ENCODE measurements at regions not wholly inside any gene's neighbourhood (a gene's known extent, or its start where the extent isn't known, plus 50 kb on each side); places are given as distances from the start of the nearest gene placed in this dataset.

DNA sequence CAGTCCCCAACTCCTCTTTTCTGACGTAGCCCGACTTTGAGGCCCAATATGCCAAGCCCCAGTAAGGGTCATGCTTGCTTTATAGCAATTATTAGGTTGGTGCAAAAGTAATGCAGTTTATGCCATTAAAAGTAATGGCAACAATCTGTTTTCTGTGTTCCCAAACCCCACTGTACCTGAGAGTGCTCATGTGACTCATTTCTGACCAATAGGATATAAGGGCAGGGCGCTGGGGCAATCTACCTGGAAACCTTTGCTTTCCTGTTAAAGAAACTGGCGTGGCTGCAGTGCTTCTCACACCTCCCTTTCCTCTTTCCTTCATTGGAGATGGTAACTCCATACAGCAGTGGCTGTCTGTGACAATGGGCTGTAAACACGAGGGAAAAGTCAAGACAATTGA lies 78.9 kb upstream of the MPPED2 start:
- TF ChIP-seq, protein P1, sequence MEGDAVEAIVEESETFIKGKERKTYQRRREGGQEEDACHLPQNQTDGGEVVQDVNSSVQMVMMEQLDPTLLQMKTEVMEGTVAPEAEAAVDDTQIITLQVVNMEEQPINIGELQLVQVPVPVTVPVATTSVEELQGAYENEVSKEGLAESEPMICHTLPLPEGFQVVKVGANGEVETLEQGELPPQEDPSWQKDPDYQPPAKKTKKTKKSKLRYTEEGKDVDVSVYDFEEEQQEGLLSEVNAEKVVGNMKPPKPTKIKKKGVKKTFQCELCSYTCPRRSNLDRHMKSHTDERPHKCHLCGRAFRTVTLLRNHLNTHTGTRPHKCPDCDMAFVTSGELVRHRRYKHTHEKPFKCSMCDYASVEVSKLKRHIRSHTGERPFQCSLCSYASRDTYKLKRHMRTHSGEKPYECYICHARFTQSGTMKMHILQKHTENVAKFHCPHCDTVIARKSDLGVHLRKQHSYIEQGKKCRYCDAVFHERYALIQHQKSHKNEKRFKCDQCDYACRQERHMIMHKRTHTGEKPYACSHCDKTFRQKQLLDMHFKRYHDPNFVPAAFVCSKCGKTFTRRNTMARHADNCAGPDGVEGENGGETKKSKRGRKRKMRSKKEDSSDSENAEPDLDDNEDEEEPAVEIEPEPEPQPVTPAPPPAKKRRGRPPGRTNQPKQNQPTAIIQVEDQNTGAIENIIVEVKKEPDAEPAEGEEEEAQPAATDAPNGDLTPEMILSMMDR (IDR thresholded peaks at IDR 0.05) = no peak
- no peak for TF ChIP-seq POLR2A (IDR thresholded peaks at IDR 0.05)
